Prostate gland (tissue), 2 donors: ENCODE measurements at regions not wholly inside any gene's neighbourhood (a gene's known extent, or its start where the extent isn't known, plus 50 kb on each side); places are given as distances from the start of the nearest gene placed in this dataset.

ENCODE experiments used
- DNase-seq: peaks from one replicate; pipeline ENCODE4 v3.0.0-alpha.2; 2019; ENCODE audit warnings: low spot score
- H3K27ac ChIP-seq, 2 donors: fragments of 200-600 bp; sonication (generic); 2 replicates each; pipeline ENCODE4 v1.5.1; 2017 to 2019
- H3K27me3 ChIP-seq: fragments of 200-600 bp; sonication (generic); replicated peaks from 2 replicates; pipeline ENCODE4 v1.5.1; 2019; ENCODE audit not compliant: insufficient read depth
- H3K36me3 ChIP-seq, 2 donors: fragments of 200-600 bp; sonication (generic); 1 replicate in 1 of 2; 2 replicates in 1 of 2; pipeline versions ENCODE4 v1.5.1 to v1.8.1; 2017 to 2019
- H3K4me1 ChIP-seq: fragments of 200-600 bp; sonication (generic); replicated peaks from 2 replicates; pipeline ENCODE4 v1.5.1; 2019
- H3K4me3 ChIP-seq, 2 donors: fragments of 200-600 bp; sonication (generic); 2 replicates each; pipeline ENCODE4 v1.5.1; 2017 to 2019
- H3K9me3 ChIP-seq: fragments of 200-600 bp; sonication (generic); 2 replicates; pipeline ENCODE4 v1.5.1; 2017
- CTCF ChIP-seq, 4 experiments: fragments of 200-600 bp in 2 of 4; fragments of 450-650 bp in 2 of 4; sonication (generic) in 2 of 4; IDR thresholded peaks; 1 replicate in 3 of 4; 2 replicates in 1 of 4; pipeline ENCODE4 v1.5.1; 2016 to 2019; ENCODE audit warnings: antibody characterized with exemption in 4 of 4, mild to moderate bottlenecking in 2 of 4, moderate library complexity in 2 of 4
- POLR2A ChIP-seq: fragments of 450-650 bp; IDR thresholded peaks from one replicate; pipeline ENCODE4 v1.6.1; 2016; ENCODE audit warnings: antibody characterized with exemption, mild to moderate bottlenecking
- POLR2AphosphoS5 ChIP-seq: sonication (generic); formaldehyde crosslinking; IDR thresholded peaks from one replicate; pipeline ENCODE4 v1.6.1; 2017; ENCODE audit warnings: antibody characterized with exemption
- WGBS: methylation state at CpG from one replicate; pipeline ENCODE4 v1.1.5; 2018; 5-methylcytosine and 5-hydroxymethylcytosine counted together
- intact Hi-C: fragments of 100-400 bp; cut with DNase I; formaldehyde crosslinking; loops from one replicate; pipeline ENCODE4 v1.14.2; 2022

GRCh38 chr2:62338111-62338510, 142.2 kb downstream of the B3GNT2 start:
- Histone ChIP-seq H3K36me3 (no peaks in the 10 kb centered on the region), H3K27me3 (no peaks in the 10 kb centered on the region), H3K9me3 (no peaks in the 10 kb centered on the region), H3K27ac (no peak overlapping the region), H3K4me1 (no peaks in the 10 kb centered on the region), H3K4me3 (no peak overlapping the region)
- no peak for DNase-seq
- TF ChIP-seq CTCF (IDR thresholded peaks at IDR 0.05), result no peak
- no peak for TF ChIP-seq POLR2A
- no peak for TF ChIP-seq POLR2AphosphoS5
- 92% methylated on average over 4 of the region's 4 CpGs for WGBS
- intact Hi-C loops, result no loop called here

- Histone ChIP-seq H3K36me3 (no peaks in the 10 kb centered on the region), H3K9me3 (no peaks in the 10 kb centered on the region), H3K27ac (no peak overlapping the region), H3K4me3 (no peak overlapping the region), H3K4me1 (no peaks in the 10 kb centered on the region), H3K27me3 (no peaks in the 10 kb centered on the region)
- TF ChIP-seq CTCF (IDR thresholded peaks at IDR 0.05), result no peak
- TF ChIP-seq POLR2A, result no peak
- TF ChIP-seq POLR2AphosphoS5, result no peak
- 100% methylated on average over 4 of the region's 4 CpGs for WGBS
- intact Hi-C loops, result no loop called here
- no peak for DNase-seq
Observed at GRCh38 chr2:62337403-62337802, 141.5 kb downstream of the B3GNT2 start.

GRCh38 chr2:62335612-62336011, 139.7 kb downstream of the B3GNT2 start:
- Histone ChIP-seq H3K27me3 (no peaks in the 10 kb centered on the region), H3K4me3 (no peak overlapping the region), H3K4me1 (no peaks in the 10 kb centered on the region), H3K9me3 (no peaks in the 10 kb centered on the region), H3K27ac (no peak overlapping the region), H3K36me3 (no peaks in the 10 kb centered on the region)
- TF ChIP-seq CTCF (IDR thresholded peaks at IDR 0.05), result no peak
- no peak for TF ChIP-seq POLR2A
- TF ChIP-seq POLR2AphosphoS5, result no peak
- intact Hi-C loops, result no loop called here
- DNase-seq, result no peak
- WGBS, result 79% methylated on average over 5 of the region's 5 CpGs

GRCh38 chr2:62334440-62335058, 138.6 kb downstream of the B3GNT2 start:
- 80% methylated on average over 6 of the region's 6 CpGs for WGBS
- Histone ChIP-seq H3K9me3 (no peaks in the 10 kb centered on the region), H3K27me3 (no peaks in the 10 kb centered on the region), H3K36me3 (no peaks in the 10 kb centered on the region), H3K27ac (no peak overlapping the region), H3K4me3 (no peak overlapping the region), H3K4me1 (no peaks in the 10 kb centered on the region)
- DNase-seq, result no peak
- intact Hi-C loops, result no loop called here
- TF ChIP-seq POLR2AphosphoS5 (no peak), CTCF (IDR thresholded peaks at IDR 0.05) (no peak), POLR2A (no peak)

- Histone ChIP-seq H3K27me3 (no peaks in the 10 kb centered on the region), H3K4me3 (no peak overlapping the region), H3K27ac (no peak overlapping the region), H3K4me1 (no peaks in the 10 kb centered on the region), H3K9me3 (no peaks in the 10 kb centered on the region), H3K36me3 (no peaks in the 10 kb centered on the region)
- TF ChIP-seq POLR2AphosphoS5, result no peak
- no peak for TF ChIP-seq POLR2A
- TF ChIP-seq CTCF (IDR thresholded peaks at IDR 0.05), result no peak
- intact Hi-C loops, result no loop called here
- 52% methylated on average over 4 of the region's 4 CpGs for WGBS
- DNase-seq, result no peak
Observed at GRCh38 chr2:62334009-62334408, 138.1 kb downstream of the B3GNT2 start.
